GM12872 (cell line): ENCODE measurements at regions not wholly inside any gene's neighbourhood (a gene's known extent, or its start where the extent isn't known, plus 50 kb on each side); places are given as distances from the start of the nearest gene placed in this dataset.

Source experiments
- TF ChIP-seq, protein P1 (sequence below): IDR thresholded peaks from 3 replicates; pipeline ENCODE4 v1.5.1; 2011; ENCODE audit warnings: low read depth, mild to moderate bottlenecking, low read length, moderate library complexity; ENCODE audit not compliant: insufficient read depth

DNA sequence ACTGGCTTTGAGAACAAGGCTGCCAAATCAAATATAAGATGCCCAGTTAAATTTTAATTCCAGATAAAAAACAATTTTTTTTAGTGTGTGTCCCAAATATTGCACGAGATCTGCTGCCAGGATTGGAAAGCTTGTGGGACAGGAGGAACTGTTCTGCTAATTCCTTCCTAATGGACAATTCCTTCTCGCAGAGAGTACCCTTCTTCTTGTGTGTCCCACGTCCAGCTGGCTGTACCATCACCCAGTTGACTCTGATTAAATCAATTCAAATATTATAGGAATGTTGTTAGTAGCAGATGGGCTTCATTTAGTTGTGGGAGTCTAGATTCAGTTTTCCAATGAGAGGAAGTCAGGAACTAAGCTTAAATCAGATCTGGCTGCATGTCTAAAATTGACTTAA lies 347.9 kb upstream of the ATP10A start:
- TF ChIP-seq, protein P1, sequence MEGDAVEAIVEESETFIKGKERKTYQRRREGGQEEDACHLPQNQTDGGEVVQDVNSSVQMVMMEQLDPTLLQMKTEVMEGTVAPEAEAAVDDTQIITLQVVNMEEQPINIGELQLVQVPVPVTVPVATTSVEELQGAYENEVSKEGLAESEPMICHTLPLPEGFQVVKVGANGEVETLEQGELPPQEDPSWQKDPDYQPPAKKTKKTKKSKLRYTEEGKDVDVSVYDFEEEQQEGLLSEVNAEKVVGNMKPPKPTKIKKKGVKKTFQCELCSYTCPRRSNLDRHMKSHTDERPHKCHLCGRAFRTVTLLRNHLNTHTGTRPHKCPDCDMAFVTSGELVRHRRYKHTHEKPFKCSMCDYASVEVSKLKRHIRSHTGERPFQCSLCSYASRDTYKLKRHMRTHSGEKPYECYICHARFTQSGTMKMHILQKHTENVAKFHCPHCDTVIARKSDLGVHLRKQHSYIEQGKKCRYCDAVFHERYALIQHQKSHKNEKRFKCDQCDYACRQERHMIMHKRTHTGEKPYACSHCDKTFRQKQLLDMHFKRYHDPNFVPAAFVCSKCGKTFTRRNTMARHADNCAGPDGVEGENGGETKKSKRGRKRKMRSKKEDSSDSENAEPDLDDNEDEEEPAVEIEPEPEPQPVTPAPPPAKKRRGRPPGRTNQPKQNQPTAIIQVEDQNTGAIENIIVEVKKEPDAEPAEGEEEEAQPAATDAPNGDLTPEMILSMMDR: no peak

DNA sequence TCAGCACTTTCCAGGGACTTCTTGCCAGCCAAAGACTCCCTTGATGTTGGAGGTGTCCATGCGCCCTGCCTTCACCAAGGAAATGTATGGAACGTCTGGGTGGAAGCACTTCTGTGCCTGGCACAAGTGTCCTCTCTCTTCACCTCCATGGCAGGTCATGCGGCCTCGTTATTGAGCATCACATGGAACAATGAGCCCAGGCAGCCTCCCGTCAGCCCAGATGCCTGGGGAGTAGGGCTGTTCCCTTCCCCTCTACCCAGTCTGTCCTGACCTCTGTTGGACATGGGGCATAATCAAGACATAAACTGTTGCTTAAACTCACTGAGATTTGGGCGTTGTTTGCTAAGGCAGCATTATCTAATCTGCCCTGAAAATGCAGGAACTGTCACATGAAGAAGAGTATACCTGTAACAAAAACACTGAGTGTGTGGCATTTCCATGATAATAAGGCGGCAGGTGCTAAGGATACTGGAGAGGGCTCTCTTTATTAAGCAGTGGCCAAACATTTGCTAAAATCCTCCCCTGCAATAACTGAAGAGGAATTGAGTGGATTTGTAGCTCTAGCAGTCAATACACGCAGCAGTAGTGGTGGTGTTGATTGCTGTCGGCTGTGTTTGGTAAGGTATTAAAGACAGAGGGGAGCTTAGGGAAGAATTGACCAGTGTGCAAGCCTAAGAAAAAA lies 338.2 kb upstream of the ATP10A start:
- TF ChIP-seq, protein P1: no peak

DNA sequence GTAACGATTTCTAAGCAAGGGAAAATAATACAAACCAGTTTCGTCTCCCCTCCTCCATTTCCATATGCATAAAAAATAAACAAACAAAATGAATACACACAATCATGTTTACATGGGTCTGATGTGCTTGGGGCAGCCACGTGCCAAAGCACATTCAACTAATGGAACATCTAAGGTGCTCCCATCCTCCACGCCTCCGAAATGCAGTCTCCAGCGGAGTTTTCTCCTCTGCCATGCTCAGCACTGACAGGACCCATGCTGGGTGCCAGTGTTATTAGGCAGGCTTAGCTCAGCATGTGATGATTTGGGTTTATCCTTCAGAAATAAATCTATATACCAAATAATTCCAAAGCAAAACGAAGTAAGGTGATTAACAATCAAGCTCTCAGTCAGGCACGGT lies 337.3 kb upstream of the ATP10A start:
- TF ChIP-seq, protein P1: no peak

DNA sequence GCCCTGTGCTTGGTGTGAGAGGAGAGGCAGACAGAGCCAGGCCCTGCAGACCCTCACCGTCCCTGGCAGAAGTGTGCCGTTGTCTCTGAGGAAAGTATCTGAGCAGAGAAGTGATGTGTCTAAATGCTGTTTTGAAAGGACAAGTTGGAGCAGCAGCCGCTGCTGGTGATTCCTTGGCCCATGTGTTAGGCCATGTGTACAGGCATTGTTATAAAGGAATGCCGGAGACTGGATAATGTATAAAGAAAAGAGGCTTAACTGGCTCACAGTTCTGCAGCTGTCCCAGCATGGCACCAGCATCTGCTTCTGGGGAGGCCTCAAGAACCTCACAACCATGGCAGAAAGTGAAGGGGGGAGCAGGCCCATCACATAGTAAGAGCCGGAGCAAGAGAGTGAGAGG lies 334.6 kb upstream of the ATP10A start:
- TF ChIP-seq, protein P1: no peak

DNA sequence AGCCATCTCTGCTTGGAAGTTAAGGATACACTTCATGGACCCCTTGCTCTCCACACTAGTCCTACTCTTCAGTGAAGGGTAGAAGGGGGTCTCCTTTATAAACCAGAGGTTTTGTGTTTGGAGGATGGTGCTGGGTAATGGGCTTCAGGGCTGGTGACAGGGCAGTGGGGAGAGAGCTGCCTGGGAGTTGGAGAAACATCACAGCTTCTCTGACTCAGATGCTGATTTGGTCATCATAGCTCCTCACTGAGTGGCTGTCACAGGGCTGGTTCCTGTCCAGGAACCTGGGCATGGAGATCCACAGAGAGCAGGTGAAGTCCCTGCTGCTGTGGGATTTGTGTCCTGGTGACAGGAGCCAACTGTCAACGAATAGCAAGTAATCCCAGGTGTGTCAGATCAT lies 333.9 kb upstream of the ATP10A start:
- TF ChIP-seq, protein P1: no peak

DNA sequence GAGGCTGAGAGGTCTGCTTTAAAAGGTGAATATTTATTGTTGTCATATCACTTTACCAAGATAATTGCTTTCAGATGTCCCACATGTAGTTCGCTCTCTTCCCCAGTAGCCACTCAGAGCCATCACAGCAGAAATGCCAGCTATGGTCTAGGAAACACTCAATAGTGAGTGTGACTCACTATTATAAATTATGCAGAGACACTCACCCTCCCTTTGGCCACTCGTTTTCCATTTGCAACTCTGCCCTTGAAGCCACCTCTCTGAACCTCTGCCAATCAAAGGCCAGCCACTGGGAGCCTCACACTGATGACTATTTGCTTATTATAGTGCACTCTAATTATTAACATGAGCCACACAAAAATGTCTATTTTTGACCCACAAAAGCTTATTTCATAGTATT lies 328.1 kb upstream of the ATP10A start:
- TF ChIP-seq, protein P1: no peak

DNA sequence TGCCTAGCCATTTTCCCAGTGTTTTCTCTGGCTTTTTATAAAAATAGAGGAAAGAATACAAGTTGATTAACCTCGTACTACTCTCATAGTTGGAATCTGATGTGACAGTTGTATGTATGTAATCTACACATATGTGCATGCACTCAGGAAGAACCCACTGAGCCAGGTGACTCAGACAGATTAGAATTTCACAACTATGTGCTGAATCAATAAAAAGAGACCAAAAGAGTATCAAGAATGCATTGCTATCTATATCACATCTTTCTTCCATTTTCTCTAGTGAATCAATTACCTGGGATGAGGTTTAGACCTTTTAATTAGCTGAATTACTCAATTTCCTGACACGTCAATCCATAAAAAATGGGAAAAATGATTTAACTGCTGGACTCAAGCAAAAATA lies 319.3 kb upstream of the ATP10A start:
- TF ChIP-seq, protein P1: no peak

DNA sequence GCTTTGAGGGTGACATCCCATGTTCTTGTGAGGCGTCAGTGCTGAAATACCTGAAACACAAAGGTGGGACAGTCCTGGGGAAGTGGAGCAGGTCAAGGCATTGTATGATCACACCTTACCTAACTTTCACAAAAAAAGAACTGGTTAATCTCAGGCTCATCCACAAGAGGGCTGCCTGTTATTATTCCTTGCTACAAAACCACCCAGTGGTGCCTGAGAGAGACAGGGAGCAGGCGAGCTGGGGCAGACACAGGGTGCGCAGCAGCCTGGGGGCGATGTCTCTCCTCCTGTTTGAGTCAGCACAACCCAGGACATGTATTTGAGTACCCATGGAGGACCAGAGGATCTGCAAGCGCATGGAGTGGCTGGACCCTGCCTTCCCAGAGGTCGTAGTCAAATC lies 316.8 kb upstream of the ATP10A start:
- TF ChIP-seq, protein P1: no peak
